Glomerular visceral epithelial cell (primary cell): ENCODE measurements at regions not wholly inside any gene's neighbourhood (a gene's known extent, or its start where the extent isn't known, plus 50 kb on each side); places are given as distances from the start of the nearest gene placed in this dataset.
A peak's percentile ranks its signal among the peaks of the same experiment; 100 is the strongest.
"Not testable (repeated sequence)": the region's sequence is repeated elsewhere in the genome, so short reads cannot be mapped to it uniquely, and the experiment has no call there.

Source experiments
- DNase-seq: peaks from one replicate; pipeline ENCODE4 v3.0.0-alpha.2; 2016; ENCODE audit errors: extremely low spot score

DNA sequence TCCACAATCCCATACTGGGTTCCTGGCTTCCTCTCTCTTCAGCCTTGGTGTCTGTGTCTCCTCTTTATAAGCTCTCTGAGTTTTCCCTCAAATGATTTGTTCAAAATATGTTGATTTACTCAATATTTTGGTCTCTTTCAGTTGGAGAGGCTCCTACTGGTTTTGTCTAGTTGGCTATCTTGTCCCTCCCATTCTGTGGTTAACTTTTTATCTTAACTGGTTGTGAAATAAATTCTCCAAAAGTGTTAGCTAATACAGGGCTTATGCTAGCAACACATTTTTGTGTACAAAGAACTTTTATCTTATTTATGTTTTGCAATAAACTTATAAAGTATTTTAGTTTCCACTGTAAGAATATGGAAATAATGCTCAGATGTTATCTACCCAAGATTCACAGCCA, 200.9 kb downstream of the AASDHPPT start:
- no peak for DNase-seq

DNA sequence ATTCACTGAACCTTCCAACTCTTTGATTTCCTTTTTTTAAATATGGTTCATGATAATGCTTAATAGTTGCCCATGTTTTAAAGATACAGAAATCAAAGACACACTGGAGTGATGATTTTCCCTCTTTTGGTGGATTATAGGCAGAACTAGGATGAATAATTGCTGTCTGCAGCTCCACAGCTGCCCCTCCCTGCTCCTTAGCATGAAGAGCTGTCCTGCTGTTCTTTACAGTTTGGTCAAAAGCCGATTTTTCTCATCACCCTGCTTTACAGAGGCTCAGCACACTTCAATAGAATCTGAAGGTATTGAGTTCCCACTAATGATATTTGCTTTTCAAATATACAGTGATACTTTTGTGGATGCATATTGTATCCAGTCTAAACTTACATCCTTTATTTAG, 202.6 kb downstream of the AASDHPPT start:
- DNase-seq: no peak

DNA sequence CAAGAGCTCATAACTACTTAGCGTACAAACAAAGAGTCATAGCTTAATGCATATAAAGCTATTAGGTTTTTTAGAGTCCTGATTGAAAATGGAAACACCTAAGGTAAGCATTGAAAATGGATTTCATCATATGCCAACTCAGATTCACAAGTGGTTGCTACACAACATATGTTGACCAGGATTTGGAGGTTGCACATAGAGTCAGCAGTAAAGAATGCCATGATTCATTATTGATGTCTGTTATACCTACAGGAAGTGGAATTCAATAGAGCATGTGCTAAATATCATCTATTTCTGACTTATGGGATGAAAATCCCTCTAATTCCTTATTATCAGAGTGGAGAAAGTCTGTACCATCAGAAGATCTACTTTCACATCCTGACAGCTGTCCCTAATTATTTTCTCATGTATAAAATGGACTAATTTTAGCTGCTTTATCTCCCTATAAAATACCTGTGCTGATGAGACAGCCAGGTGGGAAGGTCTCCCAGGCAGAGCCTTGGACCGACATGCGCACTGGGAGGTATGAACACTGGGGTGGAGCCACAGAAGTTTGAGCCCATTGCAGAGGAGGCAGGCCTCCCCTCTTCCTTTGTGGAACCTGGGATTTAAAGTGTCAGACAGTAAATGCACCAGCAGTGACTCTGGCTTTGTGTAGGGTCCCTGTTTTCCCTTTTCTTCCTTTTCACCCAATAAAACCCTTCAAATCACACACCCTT, 204.2 kb downstream of the AASDHPPT start:
- peak; percentile 81 for DNase-seq

DNA sequence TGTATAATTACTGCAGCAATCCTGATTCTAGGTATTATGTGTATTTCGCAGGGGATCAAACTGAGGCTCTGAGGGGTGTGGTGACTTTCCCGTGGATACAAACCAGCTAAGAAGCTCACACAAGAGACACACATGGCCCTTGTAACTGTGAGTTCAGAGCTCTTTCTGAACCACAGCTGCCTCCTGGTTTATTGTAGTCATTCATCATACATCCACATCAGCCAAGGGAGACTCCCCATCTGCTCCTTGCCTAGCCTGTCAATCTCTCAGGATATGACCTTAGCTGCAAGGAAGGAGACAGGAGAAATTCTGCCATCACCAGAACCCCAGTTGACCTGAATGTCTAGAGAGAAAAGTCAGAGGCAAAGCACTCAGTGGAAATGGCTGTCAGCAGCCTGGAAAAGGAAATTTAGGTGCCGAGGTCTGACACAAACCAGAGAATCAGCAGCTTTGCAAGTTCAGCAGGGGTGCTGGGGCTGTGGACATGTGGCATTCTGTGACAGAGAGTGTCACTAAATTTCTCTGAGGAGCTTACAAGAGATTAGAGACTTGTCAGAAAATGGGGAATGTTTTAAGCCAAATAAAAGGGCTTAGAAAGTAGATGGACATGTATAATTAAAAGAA, 209.5 kb downstream of the AASDHPPT start:
- no peak for DNase-seq

DNA sequence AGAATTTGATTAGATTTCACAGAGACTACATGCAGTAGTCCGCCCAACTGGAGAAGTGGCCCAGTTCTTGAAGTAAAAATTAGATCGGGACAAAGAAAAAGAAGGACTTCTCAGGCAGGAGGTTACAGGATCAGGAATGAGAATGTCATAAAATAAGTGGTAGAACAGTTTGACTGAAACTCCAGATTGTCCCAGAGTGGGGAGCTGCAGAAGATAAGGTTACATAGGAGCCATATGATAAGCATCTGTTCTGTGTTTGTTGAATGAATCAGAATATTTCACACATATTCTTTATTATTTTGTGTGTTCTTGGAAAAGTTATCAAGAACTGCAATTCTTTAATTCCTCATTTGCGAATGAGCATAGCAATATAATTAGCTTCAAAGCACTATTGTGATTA, 210.6 kb downstream of the AASDHPPT start:
- DNase-seq: no peak

DNA sequence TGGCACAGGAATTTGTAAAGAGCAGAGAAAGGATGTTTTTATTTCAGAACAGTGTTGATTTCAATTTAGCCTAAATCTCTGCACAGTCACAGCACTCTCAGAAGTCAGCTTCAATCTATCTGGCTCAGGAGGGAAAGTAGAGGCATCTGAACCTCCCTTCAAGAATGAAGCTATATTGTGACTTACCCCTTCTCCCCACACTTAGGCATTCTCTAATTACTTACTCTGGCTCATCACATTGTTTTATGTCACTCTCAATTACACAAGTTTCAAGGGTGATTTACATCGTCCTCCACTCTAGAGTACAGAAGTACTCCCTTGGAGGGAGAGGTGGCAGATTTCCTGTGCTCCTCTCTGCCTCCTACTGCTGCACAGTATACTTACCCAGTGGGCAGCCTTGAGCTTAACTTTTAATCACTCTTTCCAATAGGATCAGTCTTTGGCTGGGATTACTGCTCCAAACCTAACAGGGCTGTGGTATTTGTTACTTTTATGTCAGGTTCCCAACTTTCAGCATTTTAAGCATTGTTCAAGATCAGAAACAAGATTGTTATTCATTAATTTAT, 211.4 kb downstream of the AASDHPPT start:
- no peak for DNase-seq

DNA sequence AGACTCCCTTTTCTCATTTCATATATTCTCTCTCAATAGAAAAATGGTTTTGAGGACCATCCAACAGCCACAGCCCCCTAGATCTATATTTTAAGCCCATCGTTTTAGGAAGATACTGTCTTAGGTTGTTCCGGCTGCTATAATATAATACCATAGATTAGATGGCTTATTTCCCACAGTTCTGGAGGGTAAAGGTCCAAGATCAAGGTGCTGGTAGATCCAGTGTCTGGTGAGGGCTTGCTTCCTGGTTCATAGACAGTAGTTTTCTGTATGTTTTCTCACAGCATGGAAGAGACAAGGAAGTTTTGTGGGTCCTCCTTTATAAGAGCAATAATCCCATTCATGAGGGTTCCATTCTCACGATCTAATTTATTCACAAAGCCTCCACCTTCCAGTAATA, 215.1 kb downstream of the AASDHPPT start:
- no peak for DNase-seq

DNA sequence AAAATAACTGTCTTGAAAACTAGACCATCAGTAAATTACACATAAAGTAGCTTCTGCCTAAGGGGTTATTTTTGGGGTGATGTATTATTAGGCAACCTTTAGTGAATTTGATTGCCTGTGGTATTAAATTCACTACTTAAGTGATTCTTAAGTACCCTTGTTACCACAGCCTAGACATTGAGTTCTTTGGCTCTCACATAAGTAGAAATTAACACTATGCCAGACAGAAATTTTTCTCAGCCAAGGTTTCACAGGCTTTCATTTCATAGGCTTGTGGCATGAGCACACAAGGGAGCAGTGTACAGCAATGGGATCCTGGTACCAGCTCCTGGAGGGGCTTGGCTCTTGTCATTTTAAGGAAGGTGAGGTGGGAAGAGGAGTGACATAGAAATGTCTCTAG, 218.5 kb downstream of the AASDHPPT start:
- no peak for DNase-seq

DNA sequence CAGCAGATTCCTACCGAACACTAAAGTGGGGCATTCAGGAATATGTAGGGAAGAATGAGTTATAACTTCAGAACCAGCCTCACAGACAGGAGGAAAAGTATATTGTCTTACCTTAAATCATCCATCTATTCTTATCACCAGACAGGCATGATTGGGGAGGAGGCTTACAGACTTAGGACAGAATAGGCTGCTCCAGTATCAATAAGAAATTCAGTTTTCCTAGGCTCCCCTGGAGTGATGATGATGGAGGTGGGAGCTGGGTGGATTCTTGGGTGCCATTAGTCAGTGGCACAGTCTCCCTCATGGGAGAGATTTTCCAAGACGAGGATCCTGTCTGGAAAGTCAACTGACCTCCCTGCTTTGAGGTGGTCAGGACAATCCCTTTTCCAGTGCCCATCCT, 225.0 kb downstream of the AASDHPPT start:
- DNase-seq: no peak

DNA sequence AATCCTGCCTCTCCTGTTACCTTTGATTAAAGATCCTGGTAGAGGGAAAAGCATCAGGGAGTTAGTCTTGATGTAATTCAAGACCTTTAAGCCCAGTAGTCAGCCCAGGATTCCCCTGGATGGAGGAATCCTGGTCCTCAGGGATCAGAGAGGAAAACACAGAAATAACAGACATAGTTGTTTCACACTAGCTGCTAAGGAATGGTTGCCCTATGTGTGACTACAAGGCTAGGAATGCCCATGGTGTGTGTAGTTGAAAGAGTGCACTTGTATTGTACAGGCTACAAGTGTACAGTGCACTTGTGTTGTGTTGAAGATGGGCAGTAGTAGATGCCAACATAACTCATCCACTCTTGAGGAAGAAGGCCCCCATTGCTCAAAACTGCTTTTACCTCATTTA, 226.8 kb downstream of the AASDHPPT start:
- DNase-seq: peak; percentile 5

DNA sequence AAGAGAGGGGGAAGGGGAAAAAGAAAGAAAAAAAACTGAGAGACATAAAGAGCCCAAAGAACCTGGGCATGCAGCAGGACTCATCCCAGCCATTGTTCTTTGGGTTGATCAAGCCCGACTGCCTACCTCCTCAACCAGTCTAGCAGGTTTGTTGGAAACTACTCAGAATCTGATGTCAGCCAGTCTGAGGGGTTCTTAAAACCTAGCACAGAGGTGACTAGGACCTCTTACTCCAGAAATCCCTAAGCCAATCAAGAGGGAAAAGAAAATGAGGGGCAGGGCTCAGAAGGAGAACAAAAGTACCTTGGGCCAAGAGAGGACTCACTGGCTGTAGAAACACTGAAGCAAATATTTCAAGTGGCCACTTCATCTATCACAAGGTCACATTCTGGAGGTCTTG, 228.0 kb downstream of the AASDHPPT start:
- no peak for DNase-seq

DNA sequence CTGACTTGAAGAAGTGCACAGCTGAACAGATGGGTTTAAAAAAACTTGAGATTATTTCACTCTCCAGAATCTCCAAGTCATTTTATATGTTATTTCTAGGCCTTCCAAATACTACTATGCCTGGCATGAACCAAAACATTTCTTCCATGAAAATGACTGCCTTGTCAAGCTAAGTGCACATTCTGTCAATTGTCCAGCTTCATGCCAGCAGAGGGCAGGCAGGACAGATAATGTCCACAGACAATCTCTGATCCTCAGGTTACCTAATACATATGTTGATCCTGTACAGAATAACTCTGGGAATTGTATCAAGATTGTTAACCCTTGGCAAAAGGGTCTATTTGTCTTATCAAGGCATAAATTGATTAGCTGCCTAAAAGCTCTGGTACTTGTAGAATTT, 229.5 kb downstream of the AASDHPPT start:
- DNase-seq: peak; percentile 13

DNA sequence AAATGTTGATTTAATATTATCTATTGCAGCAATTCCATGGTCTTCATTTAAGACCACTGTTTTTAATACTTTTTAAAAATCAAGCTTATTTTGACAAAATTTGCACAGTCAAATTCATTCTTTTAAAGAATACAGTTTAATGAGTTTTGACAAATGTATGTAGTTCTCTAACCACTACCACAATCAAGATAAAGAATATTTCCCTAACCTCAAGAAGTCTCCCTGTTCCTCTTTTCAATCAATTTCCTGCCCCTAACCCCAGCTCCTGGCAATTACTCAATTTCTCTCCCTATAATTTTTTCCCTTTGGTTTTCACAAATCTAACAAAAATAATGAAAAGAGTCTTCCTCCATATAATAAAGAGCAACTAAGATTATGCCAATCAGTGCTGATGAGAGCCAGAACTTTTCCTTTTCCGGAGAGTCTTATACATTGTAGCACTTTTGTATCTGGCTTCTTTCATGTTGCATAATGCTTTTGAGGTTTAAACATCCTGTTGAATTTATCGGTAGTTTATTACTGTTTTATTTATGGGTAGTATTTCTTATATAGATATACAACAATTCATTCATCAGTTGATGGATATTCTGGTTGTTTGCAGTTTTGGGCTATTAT, 231.7 kb downstream of the AASDHPPT start:
- no peak for DNase-seq

DNA sequence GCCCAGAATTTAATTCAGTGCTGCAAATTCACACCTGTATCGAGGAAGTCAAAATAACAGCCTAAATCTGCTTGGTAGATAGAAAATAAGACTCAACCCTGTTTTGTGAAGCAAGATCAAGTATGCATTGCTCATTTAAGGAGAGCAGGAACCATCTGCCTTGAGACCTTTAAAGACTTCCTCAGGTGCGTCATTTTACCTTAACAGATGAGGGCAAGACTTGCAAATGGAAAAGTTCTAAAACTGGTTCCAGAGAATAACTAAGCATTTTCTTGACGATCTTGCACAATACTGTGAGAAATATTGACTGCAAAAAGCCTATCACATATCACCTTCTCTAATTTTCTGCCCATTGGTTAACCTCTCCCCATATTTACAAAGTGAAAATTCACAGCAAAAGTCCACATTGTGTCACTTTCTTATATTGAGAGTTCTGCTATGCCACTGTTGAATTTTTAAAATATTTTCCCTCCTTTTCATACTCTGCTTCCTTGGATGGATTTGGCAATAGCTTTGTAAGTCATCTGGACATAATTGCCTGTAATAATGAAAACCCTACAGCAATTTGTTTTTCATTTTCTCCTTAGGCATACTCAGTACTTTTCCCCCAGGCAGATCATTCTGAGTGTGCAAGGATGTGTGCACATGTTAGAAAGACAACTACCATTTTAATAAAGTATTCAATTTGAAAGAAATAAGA, 234.2 kb downstream of the AASDHPPT start:
- DNase-seq: no peak

DNA sequence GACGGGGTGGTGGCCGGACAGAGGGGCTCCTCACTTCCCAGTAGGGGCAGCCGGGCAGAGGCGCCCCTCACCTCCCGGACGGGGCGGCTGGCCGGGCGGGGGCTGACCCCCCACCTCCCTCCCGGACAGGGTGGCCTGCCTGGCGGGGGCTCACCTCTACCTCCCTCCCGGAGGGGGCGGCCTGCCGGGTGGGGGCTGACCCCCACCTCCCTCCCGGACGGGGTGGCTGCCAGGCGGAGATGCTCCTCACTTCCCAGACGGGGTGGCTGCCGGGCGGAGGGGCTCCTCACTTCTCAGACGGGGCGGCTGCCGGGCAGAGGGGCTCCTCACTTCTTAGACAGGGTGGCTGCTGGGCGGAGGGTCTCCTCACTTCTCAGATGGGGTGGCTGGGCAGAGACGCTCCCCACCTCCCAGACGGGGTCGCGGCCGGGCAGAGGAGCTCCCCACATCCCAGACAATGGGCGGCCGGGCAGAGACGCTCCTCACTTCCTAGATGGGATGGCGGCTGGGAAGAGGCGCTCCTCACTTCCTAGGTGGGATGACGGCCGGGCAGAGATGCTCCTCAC, 239.8 kb downstream of the AASDHPPT start:
- not testable (repeated sequence) for DNase-seq

DNA sequence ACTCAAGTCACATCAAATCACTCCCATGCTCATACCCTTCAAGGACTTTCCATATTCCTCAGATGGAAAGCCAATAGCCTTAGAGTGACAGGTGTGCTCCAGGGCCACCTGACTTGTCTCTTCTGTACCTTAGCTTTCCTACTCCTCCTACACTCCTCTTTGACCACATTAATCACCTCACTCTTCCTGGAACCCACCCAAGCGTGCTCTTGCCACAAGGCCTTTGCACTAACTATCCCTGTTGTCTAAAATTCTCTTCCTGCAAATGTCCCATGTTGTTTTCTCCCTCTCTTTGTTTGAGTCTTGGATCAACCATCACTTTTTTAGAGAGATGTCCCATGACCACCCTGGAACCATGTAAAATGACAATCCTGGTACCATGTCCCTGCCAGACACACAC, 244.1 kb downstream of the AASDHPPT start:
- peak; percentile 33 for DNase-seq

DNA sequence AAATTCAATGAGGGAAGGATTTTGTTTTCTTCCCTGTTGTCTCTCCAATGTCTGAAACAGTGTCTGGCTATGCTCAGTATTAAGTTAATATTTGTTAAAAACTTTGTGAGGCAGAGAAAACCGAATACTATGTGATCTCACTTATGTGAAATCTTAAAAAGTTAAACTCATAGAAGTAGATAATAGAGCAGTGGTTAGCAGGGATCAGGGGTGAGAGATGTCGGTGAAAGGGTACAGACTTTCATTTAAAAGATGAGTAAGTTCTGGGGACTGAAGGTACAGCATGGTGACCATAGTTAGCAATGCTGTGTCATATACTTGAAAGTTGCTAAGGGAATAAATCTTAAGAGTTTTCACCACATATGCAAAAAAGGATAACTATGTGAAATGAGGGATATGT, 244.6 kb downstream of the AASDHPPT start:
- DNase-seq: peak; percentile 36

DNA sequence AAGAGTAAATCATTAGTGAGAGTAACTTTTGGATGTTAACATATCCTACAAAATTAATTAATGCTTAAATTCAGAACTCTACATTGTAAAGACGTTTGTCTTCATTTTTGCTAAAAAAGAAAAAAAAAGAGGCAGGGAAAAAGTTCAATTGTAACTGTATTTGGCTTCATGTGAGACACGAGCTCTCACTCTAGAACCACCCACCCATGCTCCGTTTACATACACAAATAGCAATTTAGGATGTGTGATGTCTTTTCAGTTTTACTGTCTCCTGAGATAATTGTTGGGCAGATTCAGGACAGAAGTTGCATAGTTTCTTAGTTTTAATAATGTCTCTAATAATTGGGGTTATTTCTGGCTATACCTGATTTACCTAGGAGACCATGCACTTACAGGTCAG, 248.6 kb downstream of the AASDHPPT start:
- DNase-seq: no peak

DNA sequence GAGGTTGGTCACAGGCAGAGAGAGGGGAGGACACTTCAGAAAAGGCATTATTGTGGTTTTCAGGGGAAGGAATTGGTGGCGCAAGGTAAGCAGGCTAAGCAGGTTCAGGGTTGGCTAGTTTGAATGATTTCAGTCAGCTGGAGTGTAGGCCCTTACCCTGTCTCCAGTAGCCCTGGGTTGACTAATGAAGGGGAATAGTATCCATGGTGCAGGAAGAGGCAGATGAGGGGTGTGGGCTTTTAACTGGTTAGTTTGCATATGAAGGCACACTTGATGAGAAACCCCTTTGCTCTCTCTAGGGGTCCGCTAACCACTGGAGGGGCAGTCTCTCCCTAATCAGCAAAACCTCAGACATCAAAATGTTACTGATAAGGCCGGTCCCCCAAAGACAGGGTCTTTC, 249.7 kb downstream of the AASDHPPT start:
- DNase-seq: no peak

DNA sequence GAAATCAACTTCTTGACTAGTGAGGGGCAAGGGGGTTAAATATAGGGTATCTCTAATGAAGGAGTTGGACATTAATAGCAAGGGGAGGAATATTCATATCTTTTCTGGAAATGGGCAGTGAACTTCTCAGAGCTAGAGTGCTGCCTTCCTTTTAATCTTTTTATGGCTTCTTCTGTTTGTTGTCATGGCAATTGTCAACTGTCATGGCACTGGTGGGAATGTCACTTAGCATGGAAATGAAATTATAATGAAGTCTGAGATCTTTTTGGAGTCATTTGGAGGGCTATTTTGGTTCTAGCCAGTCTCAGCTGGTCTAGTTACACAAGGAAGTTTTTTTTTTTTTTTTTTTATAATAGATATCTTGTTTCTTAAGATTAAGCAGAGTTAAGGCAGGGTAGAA, 250.2 kb downstream of the AASDHPPT start:
- no peak for DNase-seq

DNA sequence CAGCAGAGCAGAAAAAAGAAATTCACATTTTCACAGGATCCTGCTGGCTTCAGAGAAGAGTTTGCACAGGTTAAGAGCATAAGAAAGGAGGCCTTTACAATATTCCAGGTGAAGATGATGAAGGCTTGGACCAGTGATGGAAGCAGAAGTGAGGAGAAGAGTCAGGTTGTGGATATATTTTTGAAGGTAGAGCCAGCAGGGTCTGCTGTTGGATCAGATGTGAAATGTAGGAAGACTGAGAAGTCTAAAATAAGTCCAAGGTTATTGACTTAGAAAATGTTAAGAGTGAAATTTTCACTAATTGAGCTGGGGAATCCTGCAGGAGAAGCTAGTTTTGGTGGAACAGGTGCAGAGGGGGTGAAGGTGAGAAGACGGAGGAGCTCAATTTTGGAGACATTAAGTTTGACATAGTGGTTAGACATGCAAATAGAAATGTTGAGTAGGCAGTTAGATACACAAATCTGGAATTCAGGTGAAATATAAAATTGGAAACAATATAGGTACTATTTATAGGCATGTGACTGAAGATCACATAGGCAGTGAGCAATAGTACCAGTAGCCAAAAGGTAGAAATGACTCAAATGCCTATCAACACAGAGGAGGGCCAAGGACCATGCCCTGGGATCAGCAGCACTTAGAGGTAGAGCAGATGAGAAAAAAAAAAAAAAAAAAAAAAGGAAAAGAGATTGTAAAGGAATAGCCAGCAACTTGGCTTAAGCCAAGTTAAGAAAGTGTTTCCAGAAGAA, 252.0 kb downstream of the AASDHPPT start:
- DNase-seq: no peak
